NCI-H1930 (cell line): ENCODE measurements at regions not wholly inside any gene's neighbourhood (a gene's known extent, or its start where the extent isn't known, plus 50 kb on each side); places are given as distances from the start of the nearest gene placed in this dataset.

Source experiments
- DNase-seq, 2 experiments: peaks; one replicate each; lab custom pipeline; 2025; lab: John Stamatoyannopoulos, UW

GRCh38 chr2:19719540-19719939 lies 182.2 kb downstream of the TTC32 start:
- DNase-seq: no peak

- DNase-seq: no peak
These were observed 184.3 kb downstream of the TTC32 start for GRCh38 chr2:19717446-19717845.

- no peak for DNase-seq
These were observed 186.9 kb downstream of the TTC32 start for GRCh38 chr2:19714926-19715325.

GRCh38 chr2:19712850-19713249 lies 188.9 kb downstream of the TTC32 start:
- no peak for DNase-seq

GRCh38 chr2:19711470-19712372 lies 190.1 kb downstream of the TTC32 start:
- DNase-seq: peak in 1 of 2 experiments; percentile 6

- no peak for DNase-seq
These were observed 191.6 kb downstream of the TTC32 start for GRCh38 chr2:19710230-19710629.

- no peak for DNase-seq
These were observed 192.2 kb downstream of the TTC32 start for GRCh38 chr2:19709553-19709952.

GRCh38 chr2:19708776-19709175 lies 193.0 kb downstream of the TTC32 start:
- no peak for DNase-seq

- no peak for DNase-seq
These were observed 195.5 kb downstream of the TTC32 start for GRCh38 chr2:19706332-19706731.

GRCh38 chr2:19702267-19702666 lies 199.5 kb downstream of the TTC32 start:
- no peak for DNase-seq

- DNase-seq: no peak
These were observed 200.8 kb downstream of the TTC32 start for GRCh38 chr2:19700861-19701585.

GRCh38 chr2:19697131-19697530 lies 204.7 kb downstream of the TTC32 start:
- DNase-seq: no peak

GRCh38 chr2:19695706-19696105 lies 206.1 kb downstream of the TTC32 start:
- DNase-seq: no peak

- DNase-seq: no peak
These were observed 209.9 kb downstream of the TTC32 start for GRCh38 chr2:19691892-19692291.

- no peak for DNase-seq
These were observed 211.4 kb downstream of the TTC32 start for GRCh38 chr2:19690429-19690828.

GRCh38 chr2:19689646-19690168 lies 212.1 kb downstream of the TTC32 start:
- no peak for DNase-seq

GRCh38 chr2:19688059-19688458 lies 213.7 kb downstream of the TTC32 start:
- DNase-seq: no peak

- no peak for DNase-seq
These were observed 214.6 kb downstream of the TTC32 start for GRCh38 chr2:19687017-19687659.

GRCh38 chr2:19686439-19686838 lies 215.3 kb downstream of the TTC32 start:
- no peak for DNase-seq

GRCh38 chr2:19685731-19686130 lies 216.1 kb downstream of the TTC32 start:
- DNase-seq: no peak

GRCh38 chr2:19684516-19684915 lies 217.3 kb downstream of the TTC32 start:
- no peak for DNase-seq

GRCh38 chr2:19683556-19683955 lies 218.2 kb downstream of the TTC32 start:
- no peak for DNase-seq
